Colonic mucosa (tissue), 4 donors: ENCODE measurements at regions not wholly inside any gene's neighbourhood (a gene's known extent, or its start where the extent isn't known, plus 50 kb on each side); places are given as distances from the start of the nearest gene placed in this dataset.

Experiments
- DNase-seq: peaks from one replicate; pipeline ENCODE4 v3.0.0-alpha.2; 2020
- H3K27ac ChIP-seq: fragments of 200-600 bp; one replicate; pipeline ENCODE4 v1.8.0; 2021
- H3K27me3 ChIP-seq: fragments of 200-600 bp; one replicate; pipeline ENCODE4 v1.8.0; 2021
- H3K36me3 ChIP-seq: fragments of 200-600 bp; one replicate; pipeline ENCODE4 v1.8.0; 2021
- H3K4me1 ChIP-seq: fragments of 200-600 bp; one replicate; pipeline ENCODE4 v1.8.0; 2021; ENCODE audit warnings: mild to moderate bottlenecking
- H3K4me3 ChIP-seq: fragments of 200-600 bp; one replicate; pipeline ENCODE4 v1.8.0; 2021
- H3K9ac ChIP-seq, 2 donors: one replicate each; pipeline ENCODE4 v1.7.0; 2013; ENCODE audit warnings: control low read depth in 2 of 2, low read depth in 2 of 2, low read length in 2 of 2
- H3K9me3 ChIP-seq: fragments of 200-600 bp; one replicate; pipeline ENCODE4 v1.8.0; 2021
- CTCF ChIP-seq: fragments of 200-600 bp; IDR thresholded peaks from one replicate; pipeline ENCODE4 v1.8.0; 2022; ENCODE audit warnings: antibody characterized with exemption, mild to moderate bottlenecking
- intact Hi-C: fragments of 100-400 bp; cut with DNase I; formaldehyde crosslinking; loops from one replicate; pipeline ENCODE4 v1.14.1; 2022
- donor health status: healthy.
- donor health status: DM: no; HTN: no; CAD: no.
- donor health status: DM: no; HTN: no; CAD: no.

GRCh38 chr1:181911715-181912114 lies 149.8 kb downstream of the ZNF648 start:
- Histone ChIP-seq H3K36me3 (no peaks in the 10 kb centered on the region), H3K9ac (no peak overlapping the region), H3K4me3 (no peak overlapping the region), H3K27me3 (no peaks in the 10 kb centered on the region), H3K4me1 (no peaks in the 10 kb centered on the region), H3K27ac (no peak overlapping the region), H3K9me3 (no peaks in the 10 kb centered on the region)
- no peak for TF ChIP-seq CTCF
- intact Hi-C loops: no loop called here
- DNase-seq: no peak

GRCh38 chr1:181910905-181911304 lies 150.6 kb downstream of the ZNF648 start:
- Histone ChIP-seq H3K4me1 (no peaks in the 10 kb centered on the region), H3K9me3 (no peaks in the 10 kb centered on the region), H3K27me3 (no peaks in the 10 kb centered on the region), H3K27ac (no peak overlapping the region), H3K4me3 (no peak overlapping the region), H3K36me3 (no peaks in the 10 kb centered on the region), H3K9ac (no peak overlapping the region)
- TF ChIP-seq CTCF: no peak
- intact Hi-C loops: no loop called here
- no peak for DNase-seq

- Histone ChIP-seq H3K36me3 (no peaks in the 10 kb centered on the region), H3K27ac (no peak overlapping the region), H3K9me3 (no peaks in the 10 kb centered on the region), H3K27me3 (no peaks in the 10 kb centered on the region), H3K9ac (no peak overlapping the region), H3K4me3 (no peak overlapping the region), H3K4me1 (no peaks in the 10 kb centered on the region)
- DNase-seq: no peak
- TF ChIP-seq CTCF: no peak
- intact Hi-C loops: no loop called here
These were observed 152.5 kb downstream of the ZNF648 start for GRCh38 chr1:181909010-181909409.

GRCh38 chr1:181906631-181907030 lies 154.9 kb downstream of the ZNF648 start:
- Histone ChIP-seq H3K27ac (no peak overlapping the region), H3K9ac (no peak overlapping the region), H3K4me1 (no peaks in the 10 kb centered on the region), H3K9me3 (no peaks in the 10 kb centered on the region), H3K27me3 (no peaks in the 10 kb centered on the region), H3K4me3 (no peak overlapping the region), H3K36me3 (no peaks in the 10 kb centered on the region)
- intact Hi-C loops: no loop called here
- DNase-seq: no peak
- no peak for TF ChIP-seq CTCF

GRCh38 chr1:181905944-181906597 lies 155.4 kb downstream of the ZNF648 start:
- intact Hi-C loops: no loop called here
- no peak for DNase-seq

More at GRCh38 chr1:181905944-181906597, 155.4 kb downstream of the ZNF648 start:
- Histone ChIP-seq H3K4me3 (no peak overlapping the region), H3K27me3 (no peaks in the 10 kb centered on the region), H3K27ac (no peak overlapping the region), H3K9ac (no peak overlapping the region), H3K9me3 (no peaks in the 10 kb centered on the region), H3K4me1 (no peaks in the 10 kb centered on the region), H3K36me3 (no peaks in the 10 kb centered on the region)
- no peak for TF ChIP-seq CTCF
